Right lung (tissue), 2 donors: ENCODE measurements at regions not wholly inside any gene's neighbourhood (a gene's known extent, or its start where the extent isn't known, plus 50 kb on each side); places are given as distances from the start of the nearest gene placed in this dataset.
"Not testable (repeated sequence)": the region's sequence is repeated elsewhere in the genome, so short reads cannot be mapped to it uniquely, and the experiment has no call there.

Source experiments
- DNase-seq, 2 donors: peaks; one replicate each; pipeline ENCODE4 v3.0.0-alpha.2; 2013

- no peak for DNase-seq
These were observed 102.9 kb upstream of the ARMC3 start for GRCh38 chr10:22824984-22825383.

DNA sequence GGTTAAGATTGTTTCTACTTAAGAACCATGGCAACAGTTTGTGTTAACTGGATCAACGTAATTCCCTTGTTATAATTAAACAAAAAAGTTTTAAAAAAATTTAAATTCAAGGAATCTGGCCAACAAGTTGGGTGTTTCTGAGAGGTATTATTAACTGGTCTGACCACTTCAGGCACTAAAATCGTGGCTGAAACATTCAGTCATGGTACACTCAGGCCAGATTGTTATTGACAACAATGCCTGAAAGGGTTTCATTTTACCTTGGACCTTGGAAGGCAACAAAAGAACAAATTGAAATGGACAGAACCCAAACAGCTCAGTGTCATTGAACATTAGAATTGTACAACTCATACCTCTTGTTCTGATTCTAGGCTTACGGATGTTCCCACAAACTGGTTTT is 103.3 kb upstream of the ARMC3 start:
- no peak for DNase-seq

- no peak for DNase-seq
These were observed 104.7 kb upstream of the ARMC3 start for GRCh38 chr10:22823109-22823508.

DNA sequence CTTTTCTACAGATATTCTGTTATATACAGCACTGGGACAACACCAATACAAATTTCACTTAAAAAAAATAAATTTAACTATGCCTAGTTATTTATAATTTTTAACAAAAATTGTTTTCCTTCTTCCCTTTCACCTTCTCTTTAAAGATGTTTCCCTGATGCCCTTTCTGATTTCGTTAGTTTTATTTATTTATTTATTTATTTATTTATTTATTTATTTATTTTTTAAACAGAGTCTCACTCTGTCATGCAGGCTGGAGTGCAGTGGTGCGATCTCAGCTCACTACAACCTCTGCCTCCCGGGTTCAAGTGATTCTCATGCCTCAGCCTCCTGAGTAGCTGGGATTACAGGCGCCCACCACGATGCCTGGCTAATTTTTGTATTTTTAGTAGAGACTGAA is 105.9 kb upstream of the ARMC3 start:
- not testable (repeated sequence) for DNase-seq

- no peak for DNase-seq
These were observed 106.4 kb upstream of the ARMC3 start for GRCh38 chr10:22821501-22821900.

DNA sequence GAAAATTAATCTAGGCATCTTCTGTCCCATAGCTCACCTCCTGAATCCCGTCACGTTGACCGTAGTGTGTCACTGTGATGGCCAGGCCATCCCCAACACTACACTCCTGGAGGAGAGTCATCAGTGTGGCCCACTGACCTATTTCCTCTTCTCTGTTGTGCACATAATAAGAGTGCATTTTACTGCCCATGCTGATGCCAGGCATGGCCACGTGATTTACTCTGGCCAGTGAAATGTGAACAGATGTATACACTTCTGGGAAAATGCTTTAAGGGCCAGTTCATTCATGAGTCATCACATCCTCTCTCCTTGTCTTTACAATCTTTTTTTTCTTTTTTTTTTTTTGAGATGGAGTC is 101.9 kb upstream of the PIP4K2A start:
- no peak for DNase-seq

- DNase-seq, result no peak
These were observed 96.5 kb upstream of the PIP4K2A start for GRCh38 chr10:22810643-22811465.

- DNase-seq, result no peak
These were observed 92.9 kb upstream of the PIP4K2A start for GRCh38 chr10:22807238-22807637.

DNA sequence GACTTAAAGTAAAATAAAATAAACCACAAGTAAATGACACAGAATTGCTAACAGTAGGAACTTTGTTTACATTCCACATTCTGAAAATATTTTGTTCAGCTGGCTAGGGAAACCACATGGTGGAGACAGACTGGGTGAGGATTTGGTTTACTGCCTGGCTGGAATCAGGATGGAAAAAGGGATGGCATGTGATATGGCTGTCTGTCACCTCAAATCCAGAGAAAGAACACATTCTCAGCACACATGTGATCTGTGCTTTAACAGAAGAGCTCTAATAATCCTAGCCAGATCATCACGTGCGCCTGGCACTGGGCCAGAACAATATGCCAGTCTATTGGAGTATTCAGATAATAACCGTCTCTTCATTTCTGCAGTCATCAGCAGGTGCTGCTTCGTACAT is 90.9 kb upstream of the PIP4K2A start:
- DNase-seq, result no peak

DNA sequence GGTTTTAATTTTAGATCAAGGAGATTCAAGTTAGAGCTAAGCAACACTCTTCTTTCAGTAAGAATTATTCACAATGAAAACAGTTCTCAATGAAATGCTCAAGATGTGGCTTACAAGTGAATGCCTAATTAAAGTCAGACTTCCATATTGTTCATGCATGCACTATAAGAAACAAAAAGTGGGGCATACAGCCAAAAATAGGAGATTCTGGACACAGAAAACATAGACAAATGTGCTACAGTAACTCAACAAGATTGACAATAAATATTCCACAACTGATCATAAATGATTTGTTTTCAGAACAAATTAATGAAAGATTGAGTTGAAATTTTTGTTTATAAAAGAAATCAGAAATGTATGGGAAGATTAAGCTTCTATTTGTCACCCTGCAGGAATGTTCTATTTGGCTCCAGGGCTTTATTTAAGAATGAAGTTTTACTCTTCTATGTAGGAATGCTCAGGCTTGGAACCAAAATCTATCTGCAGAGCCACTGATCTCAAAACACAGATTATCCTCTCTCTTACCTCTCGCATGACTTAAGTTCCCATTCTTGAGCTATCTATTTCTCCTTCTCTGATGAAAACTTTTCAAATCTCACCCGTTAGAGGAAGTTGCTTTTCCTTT is 89.0 kb upstream of the PIP4K2A start:
- no peak for DNase-seq

- DNase-seq, result no peak
These were observed 87.4 kb upstream of the PIP4K2A start for GRCh38 chr10:22801785-22802184.

- DNase-seq, result not testable (repeated sequence)
These were observed 83.4 kb upstream of the PIP4K2A start for GRCh38 chr10:22797796-22798195.

GRCh38 chr10:22795546-22795945 is 81.2 kb upstream of the PIP4K2A start:
- no peak for DNase-seq

DNA sequence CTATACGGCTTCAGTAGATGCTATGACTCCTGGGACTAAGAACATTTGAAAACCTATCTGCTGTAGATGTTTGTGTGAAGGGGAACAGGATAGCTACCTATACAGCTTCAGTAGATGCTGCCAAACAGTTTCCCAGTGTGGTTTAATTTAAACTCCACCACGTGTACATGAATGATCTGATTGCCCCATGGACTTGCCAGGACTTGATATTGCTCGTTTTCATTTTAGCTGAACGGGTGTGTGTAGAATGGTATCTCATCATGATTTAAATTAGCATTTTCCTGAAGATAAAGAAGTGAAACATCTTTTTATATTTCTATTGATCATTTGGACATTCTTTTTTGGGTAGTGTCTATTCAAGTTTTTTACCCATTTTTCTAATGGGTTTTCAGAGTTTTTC is 77.8 kb upstream of the PIP4K2A start:
- DNase-seq, result no peak

GRCh38 chr10:22791665-22792064 is 77.3 kb upstream of the PIP4K2A start:
- DNase-seq, result no peak

DNA sequence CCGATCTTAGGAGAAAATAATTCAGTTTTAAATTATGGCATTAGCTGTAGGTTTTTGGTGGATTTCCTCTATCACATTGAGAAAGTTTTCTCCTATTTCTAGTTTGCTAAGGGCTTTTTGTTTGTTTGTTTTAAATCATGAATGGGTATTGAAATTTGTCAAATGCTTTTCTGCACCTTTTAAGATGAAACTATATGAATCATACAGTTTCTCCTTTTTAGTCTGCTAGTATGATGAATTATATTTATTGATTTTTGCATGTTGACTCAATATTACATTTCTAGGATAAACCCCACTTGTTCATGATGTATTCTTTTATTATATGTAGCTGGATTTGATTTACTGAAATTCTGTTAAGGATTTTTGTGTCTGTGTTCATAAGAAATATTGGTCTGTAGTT is 70.3 kb upstream of the PIP4K2A start:
- DNase-seq, result no peak

DNA sequence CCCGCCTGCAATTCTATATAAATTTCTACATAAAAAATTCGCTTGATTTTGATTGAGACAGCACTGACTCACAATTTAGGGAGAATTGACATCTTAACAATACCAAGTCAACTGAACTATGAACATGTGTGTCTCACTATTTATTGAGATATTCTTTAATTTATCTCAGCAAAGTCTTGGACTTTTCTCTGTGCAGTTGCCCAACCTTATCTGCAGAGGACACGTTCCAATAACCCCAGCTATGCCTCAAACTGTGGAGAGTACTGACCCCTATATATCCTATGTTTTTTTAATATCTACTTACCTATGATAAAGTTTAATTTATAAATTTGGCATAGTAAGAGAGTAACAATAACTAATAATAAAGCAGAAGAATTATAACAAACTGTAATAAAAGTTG is 69.4 kb upstream of the PIP4K2A start:
- DNase-seq, result no peak

- no peak for DNase-seq
These were observed 66.1 kb upstream of the PIP4K2A start for GRCh38 chr10:22780474-22780885.

GRCh38 chr10:22779331-22780019 is 65.1 kb upstream of the PIP4K2A start:
- DNase-seq, result no peak

DNA sequence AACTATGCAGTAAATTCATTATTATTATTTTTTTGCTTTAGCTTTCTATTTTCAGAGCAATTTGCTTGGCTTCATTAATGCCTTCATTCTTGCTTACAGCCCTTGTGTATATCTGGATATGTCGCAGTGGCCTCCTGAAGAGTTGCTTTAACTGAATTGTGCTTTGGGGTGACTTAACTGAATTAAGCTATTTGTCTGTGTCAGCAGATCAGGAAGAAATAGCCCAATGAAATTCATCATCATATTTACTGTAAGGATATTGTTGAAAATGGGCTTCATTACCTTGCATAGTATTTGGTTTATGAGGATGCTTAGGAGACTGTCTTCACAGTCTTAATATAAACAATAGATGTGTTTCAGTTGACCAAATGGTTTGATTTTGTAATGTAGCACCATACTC is 59.7 kb upstream of the PIP4K2A start:
- no peak for DNase-seq

- DNase-seq, result not testable (repeated sequence)
These were observed 57.3 kb upstream of the PIP4K2A start for GRCh38 chr10:22771631-22772030.

DNA sequence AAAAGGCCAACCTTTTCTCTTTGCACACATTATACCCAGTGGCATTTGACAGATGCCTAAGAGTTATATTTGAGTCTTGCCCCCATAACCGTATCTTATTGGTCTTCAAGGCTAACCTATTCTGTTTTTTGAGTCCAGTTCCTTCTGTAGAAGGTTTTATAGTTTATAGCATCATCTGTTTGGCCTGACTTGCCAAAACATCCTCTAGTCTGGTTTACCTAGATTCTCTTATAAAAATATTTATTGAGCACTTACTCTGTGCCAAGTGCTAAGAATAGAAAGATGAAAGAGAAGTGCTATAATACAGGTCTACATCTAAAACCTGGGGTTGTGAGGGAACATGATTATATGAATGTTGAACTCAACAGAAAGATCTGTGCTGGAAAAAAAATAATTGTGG is 55.9 kb upstream of the PIP4K2A start:
- no peak for DNase-seq

GRCh38 chr10:22767859-22768258 is 53.5 kb upstream of the PIP4K2A start:
- no peak for DNase-seq
